ENCODE measurements at regions not wholly inside any gene's neighbourhood (a gene's known extent, or its start where the extent isn't known, plus 50 kb on each side); places are given as distances from the start of the nearest gene placed in this dataset.
"Not testable (repeated sequence)": the region's sequence is repeated elsewhere in the genome, so short reads cannot be mapped to it uniquely, and the experiment has no call there.

- intact Hi-C loops (cut with DNase I, micrococcal nuclease), result no loop called here
- ATAC-seq, result no peak
These were observed 724.0 kb upstream of the MIR17HG start for GRCh38 chr13:90623318-90624011.

DNA sequence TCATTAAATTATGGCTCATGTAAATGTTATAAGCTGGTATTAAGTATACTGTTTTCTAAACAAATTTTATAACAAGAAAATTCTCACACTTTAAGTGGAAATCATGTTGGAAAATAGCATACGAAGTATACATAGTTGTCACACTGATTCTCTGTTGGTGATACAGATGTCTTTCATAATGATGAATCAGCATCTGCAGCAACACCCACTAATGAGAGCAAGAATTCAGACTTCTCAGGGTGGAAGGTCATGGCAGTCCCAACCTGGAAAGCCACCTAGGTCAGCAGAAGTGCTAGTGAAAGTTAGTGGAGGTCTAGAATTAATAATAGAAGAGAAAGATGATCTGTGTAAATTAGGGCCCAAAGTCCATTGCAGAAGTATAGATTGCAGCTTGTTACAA lies 719.7 kb upstream of the MIR17HG start:
- DNase-seq (no peak), ATAC-seq (no peak)
- intact Hi-C loops (cut with DNase I, micrococcal nuclease), result no loop called here

More at GRCh38 chr13:90623318-90624011, 724.0 kb upstream of the MIR17HG start:
- no peak for DNase-seq

DNA sequence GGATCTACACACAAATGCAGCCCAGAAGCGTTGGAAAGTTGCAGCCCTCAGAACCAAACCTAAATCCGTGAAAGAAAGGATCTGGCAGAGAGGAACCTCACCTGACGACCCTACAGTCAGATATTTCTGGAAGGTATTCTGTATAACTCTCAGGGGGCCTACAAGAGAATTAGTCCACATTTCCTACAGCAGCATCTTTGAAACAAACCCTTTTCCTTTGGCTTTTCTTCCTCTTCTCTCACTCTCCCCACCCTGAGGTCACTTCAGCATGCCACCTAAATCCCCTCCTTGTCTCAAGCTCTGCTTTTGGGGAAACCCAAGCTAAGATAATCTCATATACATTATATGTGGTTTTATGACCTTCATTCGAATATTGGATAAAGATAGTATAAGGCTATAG lies 719.0 kb upstream of the MIR17HG start:
- intact Hi-C loops (cut with DNase I, micrococcal nuclease), result no loop called here
- ATAC-seq, result no peak
- DNase-seq, result no peak

DNA sequence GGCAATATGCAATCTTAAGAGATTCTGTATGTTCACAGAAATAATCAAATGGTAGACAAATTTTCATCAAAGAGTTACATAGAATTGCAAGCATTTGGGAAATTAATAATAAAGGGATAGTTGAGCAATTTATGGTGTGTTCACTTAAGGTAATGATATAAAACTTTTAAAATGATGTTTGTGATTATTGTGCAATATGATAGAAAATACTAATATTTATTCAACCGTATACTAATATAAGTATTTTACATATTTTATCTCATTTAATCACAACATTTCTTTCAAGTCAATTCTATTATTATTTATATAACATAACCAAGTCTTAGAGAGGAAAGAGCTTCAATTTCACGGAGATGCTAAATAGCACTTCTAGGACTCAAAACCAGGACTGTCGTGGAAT lies 716.8 kb upstream of the MIR17HG start:
- intact Hi-C loops (cut with DNase I, micrococcal nuclease), result no loop called here
- DNase-seq (no peak), ATAC-seq (no peak)

DNA sequence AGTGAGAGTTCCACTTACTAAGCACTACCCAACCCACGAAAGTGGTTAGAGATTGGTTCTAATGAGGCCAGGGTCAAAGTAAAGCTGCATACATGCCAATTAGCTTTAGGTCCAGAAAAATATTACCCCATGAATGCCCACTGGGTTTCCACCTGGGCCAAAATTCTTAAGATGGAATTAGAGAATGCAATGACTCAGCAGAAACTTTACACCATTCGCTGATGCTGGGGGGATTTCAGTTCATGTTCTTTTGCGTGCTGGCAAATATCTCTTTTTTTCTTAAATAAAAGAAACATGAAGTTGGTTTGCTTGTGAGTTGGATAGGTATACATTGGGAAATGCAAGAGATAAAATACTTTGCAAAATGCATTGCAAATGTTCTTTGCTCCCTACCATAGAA lies 715.3 kb upstream of the MIR17HG start:
- DNase-seq (no peak), ATAC-seq (no peak)
- intact Hi-C loops (cut with DNase I, micrococcal nuclease), result no loop called here

GRCh38 chr13:90633849-90634248 lies 713.6 kb upstream of the MIR17HG start:
- intact Hi-C loops (cut with DNase I, micrococcal nuclease), result no loop called here
- DNase-seq (no peak), ATAC-seq (no peak)

DNA sequence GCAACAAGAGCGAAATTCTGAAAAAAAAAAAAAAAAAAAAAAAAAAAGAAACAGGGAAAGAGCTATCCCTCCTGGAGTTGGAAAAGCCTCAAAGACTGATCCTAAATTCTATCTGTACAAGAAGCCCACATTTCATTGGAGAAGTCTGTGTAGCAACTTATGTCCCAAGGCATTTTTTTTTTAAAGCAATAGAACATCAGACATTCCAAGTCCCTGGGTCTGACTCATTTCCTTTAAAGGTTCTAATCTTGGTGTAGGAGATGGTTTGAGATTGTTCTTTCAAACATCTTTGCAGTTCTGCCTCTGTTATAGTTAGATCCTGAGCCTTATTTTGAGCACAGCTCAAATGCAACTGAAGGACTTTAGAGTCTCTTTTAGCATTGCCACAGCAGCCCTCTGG lies 706.5 kb upstream of the MIR17HG start:
- no peak for ATAC-seq
- DNase-seq, result no peak

DNA sequence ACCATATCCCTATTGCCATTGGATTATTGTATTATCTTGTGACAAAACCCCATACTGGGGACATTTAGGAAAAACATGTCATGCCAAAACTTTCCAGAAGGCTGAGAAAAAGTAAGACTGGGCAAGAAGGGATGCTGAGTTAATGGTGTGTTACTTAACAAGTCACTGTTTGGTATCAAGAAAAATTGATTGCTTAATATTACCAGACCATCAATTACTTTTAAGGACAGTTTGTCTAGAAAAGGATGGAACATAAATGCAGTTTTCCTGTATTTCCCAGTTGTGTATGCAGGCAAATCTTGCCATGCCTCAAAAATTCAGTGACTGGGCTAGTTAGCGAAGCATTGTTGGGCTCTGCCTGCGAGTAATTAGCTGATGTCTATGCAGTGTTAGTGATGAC lies 705.6 kb upstream of the MIR17HG start:
- no peak for ATAC-seq
- no peak for DNase-seq
- intact Hi-C loops (cut with DNase I, micrococcal nuclease), result no loop called here

More for the DNA sequence above, 706.5 kb upstream of the MIR17HG start:
- intact Hi-C loops (cut with DNase I, micrococcal nuclease), result no loop called here

- no peak for DNase-seq
- intact Hi-C loops (cut with DNase I, micrococcal nuclease), result no loop called here
- ATAC-seq, result no peak
These were observed 701.9 kb upstream of the MIR17HG start for GRCh38 chr13:90645582-90645981.

DNA sequence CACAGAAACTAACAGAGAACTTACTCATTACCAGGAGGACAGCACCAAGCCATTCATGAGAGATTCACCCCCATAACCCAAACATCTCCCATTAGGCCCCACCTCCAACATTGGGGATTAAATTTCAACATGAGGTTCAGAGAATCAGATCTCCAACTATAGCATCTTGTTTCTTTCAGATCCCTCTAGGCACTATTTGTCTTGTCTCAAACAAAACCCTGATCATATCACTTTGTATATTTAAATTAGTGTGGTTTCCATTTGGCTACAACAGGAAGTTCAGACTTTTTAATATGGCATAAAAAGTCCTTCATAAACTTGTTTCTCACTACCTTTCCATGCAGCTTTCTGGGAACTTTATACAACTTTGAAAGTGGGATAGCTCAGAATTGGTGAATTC lies 699.0 kb upstream of the MIR17HG start:
- intact Hi-C loops (cut with DNase I, micrococcal nuclease), result no loop called here
- DNase-seq (no peak), ATAC-seq (no peak)

DNA sequence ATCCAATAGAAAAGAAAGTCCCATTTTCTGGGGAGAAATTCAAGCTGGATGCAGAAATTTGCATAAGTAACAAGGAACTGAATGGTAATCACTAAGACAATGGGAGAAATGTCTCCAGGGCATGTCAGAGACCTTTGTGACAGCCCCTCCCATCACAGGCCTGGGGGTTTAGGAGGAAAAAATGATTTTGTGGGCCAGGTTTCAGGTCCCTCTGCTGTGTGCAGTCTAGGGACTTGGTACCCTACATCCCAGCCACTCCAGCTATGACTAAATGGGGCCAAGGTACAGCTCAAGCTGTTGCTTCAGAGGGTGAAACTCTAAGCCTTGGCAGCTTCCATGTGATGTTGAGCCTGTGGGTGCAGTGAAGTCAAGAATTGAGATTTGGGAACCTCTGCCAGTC lies 695.5 kb upstream of the MIR17HG start:
- ATAC-seq (no peak), DNase-seq (no peak)
- intact Hi-C loops (cut with DNase I, micrococcal nuclease), result no loop called here

DNA sequence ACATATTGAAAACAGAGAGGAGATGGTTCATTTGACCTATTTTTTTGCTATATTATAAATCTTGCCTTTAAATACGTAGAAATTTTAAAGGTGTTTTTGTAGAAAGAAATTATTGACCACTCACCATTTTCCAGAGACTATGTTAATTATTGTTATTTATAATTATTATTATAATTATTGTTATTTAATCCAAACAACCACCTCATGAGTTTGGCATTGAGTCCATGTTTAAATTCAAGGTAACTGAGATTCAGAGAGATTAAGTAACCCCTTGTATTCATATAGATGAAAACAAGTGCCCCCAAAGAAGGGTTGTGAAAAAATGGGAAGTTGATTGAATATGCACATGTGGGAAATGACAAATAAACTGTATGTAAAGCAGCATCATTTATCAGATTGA lies 692.5 kb upstream of the MIR17HG start:
- ATAC-seq (no peak), DNase-seq (no peak)
- intact Hi-C loops (cut with DNase I, micrococcal nuclease), result no loop called here

DNA sequence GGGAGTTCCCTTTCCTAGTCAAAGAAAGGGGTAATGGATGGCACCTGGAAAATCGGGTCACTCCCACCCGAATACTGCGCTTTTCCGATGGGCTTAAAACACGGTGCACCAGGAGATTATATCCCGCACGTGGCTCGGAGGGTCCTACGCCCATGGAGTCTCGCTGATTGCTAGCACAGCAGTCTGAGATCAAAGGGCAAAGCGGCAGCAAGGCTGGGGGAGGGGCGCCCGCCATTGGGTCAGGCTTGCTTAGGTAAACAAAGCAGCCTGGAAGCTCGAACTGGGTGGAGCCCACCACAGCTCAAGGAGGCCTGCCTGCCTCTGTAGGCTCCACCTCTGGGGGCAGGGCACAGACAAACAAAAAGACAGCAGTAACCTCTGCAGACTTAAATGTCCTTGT lies 683.3 kb upstream of the MIR17HG start:
- intact Hi-C loops (cut with DNase I, micrococcal nuclease); DNase-seq; ATAC-seq: not testable (repeated sequence)

DNA sequence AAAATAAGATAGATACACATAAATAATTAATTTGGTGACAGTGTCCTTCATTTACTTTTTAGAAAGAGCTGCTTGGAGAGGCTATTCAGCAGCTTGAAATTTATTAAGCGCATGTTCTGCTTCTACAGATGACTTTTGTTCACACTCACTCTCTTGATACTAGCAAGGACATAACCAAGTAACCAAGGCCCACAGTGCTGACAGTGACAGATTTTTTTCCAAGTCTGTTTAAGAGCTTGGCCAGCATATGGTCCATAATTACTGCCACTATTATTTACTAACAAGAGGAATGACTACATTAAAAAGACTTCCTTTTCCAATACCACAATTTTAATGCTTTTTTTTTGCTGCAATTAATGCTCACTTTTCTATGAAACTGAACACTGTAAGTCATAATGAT lies 673.7 kb upstream of the MIR17HG start:
- ATAC-seq, result no peak

GRCh38 chr13:90675129-90675528 lies 672.4 kb upstream of the MIR17HG start:
- DNase-seq (no peak), ATAC-seq (no peak)
- intact Hi-C loops (cut with DNase I, micrococcal nuclease), result no loop called here

More for the DNA sequence above, 673.7 kb upstream of the MIR17HG start:
- DNase-seq, result no peak
- intact Hi-C loops (cut with DNase I, micrococcal nuclease), result no loop called here

DNA sequence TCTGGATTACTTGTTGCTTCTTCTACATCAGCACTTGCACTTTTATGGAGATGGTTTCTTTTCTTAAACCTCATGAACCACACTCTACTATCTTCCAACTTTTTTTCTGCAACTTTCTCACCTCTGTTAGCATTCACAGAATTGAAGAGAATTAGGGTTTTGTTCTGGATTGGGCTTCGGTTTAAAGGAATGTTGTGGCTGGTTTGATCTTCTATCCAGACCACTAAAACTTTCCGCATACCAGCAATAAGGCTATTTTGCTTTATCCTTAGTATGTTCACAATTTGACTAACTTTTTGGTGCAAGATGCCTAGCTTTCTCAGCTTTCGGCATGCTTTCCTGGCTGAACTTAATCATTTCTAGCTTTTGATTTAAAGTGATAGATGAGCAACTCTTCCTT lies 666.7 kb upstream of the MIR17HG start:
- intact Hi-C loops (cut with DNase I, micrococcal nuclease), result no loop called here
- ATAC-seq (no peak), DNase-seq (no peak)

GRCh38 chr13:90683711-90684131 lies 663.8 kb upstream of the MIR17HG start:
- ATAC-seq (no peak), DNase-seq (no peak)
- intact Hi-C loops (cut with DNase I, micrococcal nuclease), result no loop called here

- intact Hi-C loops (cut with DNase I, micrococcal nuclease), result no loop called here
- no peak for ATAC-seq
- no peak for DNase-seq
These were observed 661.0 kb upstream of the MIR17HG start for GRCh38 chr13:90686442-90686841.

- DNase-seq, result no peak
- intact Hi-C loops (cut with DNase I, micrococcal nuclease), result no loop called here
- no peak for ATAC-seq
These were observed 658.4 kb upstream of the MIR17HG start for GRCh38 chr13:90689111-90689510.

- intact Hi-C loops (cut with DNase I, micrococcal nuclease), result no loop called here
- ATAC-seq (no peak), DNase-seq (no peak)
These were observed 656.9 kb upstream of the MIR17HG start for GRCh38 chr13:90690458-90691080.

- DNase-seq (no peak), ATAC-seq (peak; percentile 59)
- intact Hi-C loops (cut with DNase I, micrococcal nuclease), result no loop called here
These were observed 651.2 kb upstream of the MIR17HG start for GRCh38 chr13:90696254-90696653.

Data from left colon (tissue), 2 donors.